ENCODE measurements at regions not wholly inside any gene's neighbourhood (a gene's known extent, or its start where the extent isn't known, plus 50 kb on each side); places are given as distances from the start of the nearest gene placed in this dataset.

- TF ChIP-seq EZH2 (IDR thresholded peaks at IDR 0.05; ENCODE audit: borderline replicate concordance, low read length) (no peak), CTCF (conservative IDR thresholded peaks at IDR 0.05 in 1 of 2, IDR thresholded peaks at IDR 0.05 in 1 of 2; ENCODE audit: extremely low read depth in 1 of 2, insufficient read depth in 1 of 2, low read depth in 1 of 2, low read length in 2 of 2) (no peak)
Observed at GRCh38 chr7:52547308-52547910, 488.0 kb upstream of the POM121L12 start.

Data from mammary epithelial cell (primary cell).